Panc1 (cell line): ENCODE measurements at regions not wholly inside any gene's neighbourhood (a gene's known extent, or its start where the extent isn't known, plus 50 kb on each side); places are given as distances from the start of the nearest gene placed in this dataset.

ENCODE experiments used
- ATAC-seq: fragments of 200-7000 bp; cut with Tn5 transposase; 2 replicates; pipeline ENCODE4 v1.9.1; 2020; ENCODE audit warnings: mild to moderate bottlenecking, moderate library complexity
- BruUV-seq: library from RNA; stranded (reverse); fragments of 400-500 nt; replicated peaks from 2 replicates; lab custom pipeline; 2021; lab: Mats Ljungman, UMichigan
- CTCF ChIA-PET: fragments of 300-600 bp; sonication (Branson Sonifier 250); formaldehyde crosslinking; loops from one replicate; lab custom pipeline; 2022; ENCODE audit warnings: antibody characterized with exemption; lab: Charles Lee
- POLR2A ChIA-PET: fragments of 300-600 bp; sonication (Branson Sonifier 250); formaldehyde crosslinking; loops from one replicate; lab custom pipeline; 2022; ENCODE audit warnings: antibody characterized with exemption; lab: Charles Lee
- DNase-seq: peaks from one replicate; pipeline ENCODE4 v3.0.0-alpha.2; 2010; ENCODE audit warnings: low read depth, low spot score
- H3K27ac ChIP-seq: 2 replicates; pipeline ENCODE4 v1.5.1; 2011; ENCODE audit warnings: mild to moderate bottlenecking, low read length, inconsistent platforms
- H3K27me3 ChIP-seq: fragments of 200-500 bp; sonication (Bioruptor generic); 2 replicates; pipeline ENCODE4 v1.6.0; 2014; ENCODE audit warnings: low read length, inconsistent platforms; ENCODE audit not compliant: control insufficient read depth, insufficient read depth
- H3K36me3 ChIP-seq: fragments of 200-500 bp; sonication (Bioruptor generic); 2 replicates; pipeline ENCODE4 v1.5.1; 2014; ENCODE audit warnings: inconsistent platforms, mild to moderate bottlenecking, low read length, moderate library complexity; ENCODE audit not compliant: control insufficient read depth, insufficient read depth
- H3K4me1 ChIP-seq: 2 replicates; pipeline ENCODE4 v1.5.1; 2011; ENCODE audit warnings: inconsistent platforms, mild to moderate bottlenecking, low read length, moderate library complexity; ENCODE audit not compliant: control insufficient read depth, insufficient read depth
- H3K4me3 ChIP-seq, 2 experiments: 2 replicates each; pipeline ENCODE4 v1.5.1; 2011 to 2012; ENCODE audit warnings: low read depth in 2 of 2, low read length in 2 of 2, mild to moderate bottlenecking in 2 of 2, inconsistent platforms in 1 of 2, moderate library complexity in 1 of 2
- H3K9me3 ChIP-seq: fragments of 200-500 bp; sonication (Bioruptor generic); 2 replicates; pipeline ENCODE4 v1.5.1; 2014; ENCODE audit warnings: low read depth, mild to moderate bottlenecking, inconsistent platforms, low read length, moderate library complexity; ENCODE audit not compliant: control insufficient read depth, insufficient read depth
- POLR2AphosphoS5 ChIP-seq: IDR thresholded peaks from 2 replicates; pipeline ENCODE4 v1.6.1; 2012; ENCODE audit warnings: mild to moderate bottlenecking, low read depth, low read length, moderate library complexity
- SIN3A ChIP-seq: IDR thresholded peaks from 2 replicates; pipeline ENCODE4 v1.6.1; 2012; ENCODE audit warnings: low read depth, mild to moderate bottlenecking, low read length, moderate library complexity, borderline replicate concordance; ENCODE audit not compliant: insufficient read depth
- TCF7L2 ChIP-seq: IDR thresholded peaks from 2 replicates; pipeline ENCODE4 v1.6.1; 2011; ENCODE audit warnings: mild to moderate bottlenecking, low read depth, low read length, inconsistent platforms
- in situ Hi-C: cut with HindIII; loops from 2 replicates; pipeline ENCODE4 v1.10.0; 2016; ENCODE audit warnings: low sequenced_read_pairs, low pct_unique_long_range_greater_than_20kb
- intact Hi-C: fragments of 100-400 bp; cut with micrococcal nuclease; formaldehyde crosslinking; loops from one replicate; pipeline ENCODE4 v1.10.0; 2022; ENCODE audit not compliant: unreplicated experiment
- TF ChIP-seq, protein P1 (sequence below), 2 experiments: IDR thresholded peaks; 2 replicates each; pipeline ENCODE4 v1.6.1; 2011 to 2012; ENCODE audit warnings: low read depth in 2 of 2, control low read depth in 1 of 2, low read length in 1 of 2, mild to moderate bottlenecking in 1 of 2, moderate library complexity in 1 of 2; ENCODE audit not compliant: insufficient read depth in 1 of 2
- TF ChIP-seq, protein P2 (sequence below): fragments of 450-650 bp; IDR thresholded peaks from 2 replicates; pipeline ENCODE4 v1.5.1; 2017; ENCODE audit warnings: mild to moderate bottlenecking

DNA sequence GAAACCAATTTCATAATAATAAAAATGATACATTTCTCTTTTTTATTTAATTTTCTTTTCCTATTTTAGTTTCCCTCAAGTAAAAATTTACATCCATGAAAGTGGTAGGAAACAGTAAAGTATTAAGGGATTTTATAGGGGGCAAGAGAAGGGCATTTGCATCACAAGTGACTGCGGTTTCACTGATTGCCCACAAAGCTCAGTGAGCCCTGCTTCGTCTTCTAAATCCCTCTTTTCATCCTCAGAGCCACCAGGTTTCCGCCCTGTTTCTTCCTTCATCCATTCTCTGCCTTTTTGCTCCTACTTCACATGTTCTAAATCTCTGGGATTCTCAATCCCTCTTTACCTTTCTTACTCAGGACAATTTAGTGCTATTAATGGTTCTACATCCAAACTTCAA is 491.4 kb downstream of the LRRC70 start:
- no peak for TF ChIP-seq TCF7L2
- no peak for TF ChIP-seq POLR2AphosphoS5
- TF ChIP-seq SIN3A = no peak
- TF ChIP-seq, protein P1, sequence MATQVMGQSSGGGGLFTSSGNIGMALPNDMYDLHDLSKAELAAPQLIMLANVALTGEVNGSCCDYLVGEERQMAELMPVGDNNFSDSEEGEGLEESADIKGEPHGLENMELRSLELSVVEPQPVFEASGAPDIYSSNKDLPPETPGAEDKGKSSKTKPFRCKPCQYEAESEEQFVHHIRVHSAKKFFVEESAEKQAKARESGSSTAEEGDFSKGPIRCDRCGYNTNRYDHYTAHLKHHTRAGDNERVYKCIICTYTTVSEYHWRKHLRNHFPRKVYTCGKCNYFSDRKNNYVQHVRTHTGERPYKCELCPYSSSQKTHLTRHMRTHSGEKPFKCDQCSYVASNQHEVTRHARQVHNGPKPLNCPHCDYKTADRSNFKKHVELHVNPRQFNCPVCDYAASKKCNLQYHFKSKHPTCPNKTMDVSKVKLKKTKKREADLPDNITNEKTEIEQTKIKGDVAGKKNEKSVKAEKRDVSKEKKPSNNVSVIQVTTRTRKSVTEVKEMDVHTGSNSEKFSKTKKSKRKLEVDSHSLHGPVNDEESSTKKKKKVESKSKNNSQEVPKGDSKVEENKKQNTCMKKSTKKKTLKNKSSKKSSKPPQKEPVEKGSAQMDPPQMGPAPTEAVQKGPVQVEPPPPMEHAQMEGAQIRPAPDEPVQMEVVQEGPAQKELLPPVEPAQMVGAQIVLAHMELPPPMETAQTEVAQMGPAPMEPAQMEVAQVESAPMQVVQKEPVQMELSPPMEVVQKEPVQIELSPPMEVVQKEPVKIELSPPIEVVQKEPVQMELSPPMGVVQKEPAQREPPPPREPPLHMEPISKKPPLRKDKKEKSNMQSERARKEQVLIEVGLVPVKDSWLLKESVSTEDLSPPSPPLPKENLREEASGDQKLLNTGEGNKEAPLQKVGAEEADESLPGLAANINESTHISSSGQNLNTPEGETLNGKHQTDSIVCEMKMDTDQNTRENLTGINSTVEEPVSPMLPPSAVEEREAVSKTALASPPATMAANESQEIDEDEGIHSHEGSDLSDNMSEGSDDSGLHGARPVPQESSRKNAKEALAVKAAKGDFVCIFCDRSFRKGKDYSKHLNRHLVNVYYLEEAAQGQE (IDR thresholded peaks at IDR 0.05; ENCODE audit: insufficient read depth in 1 of 2, low read depth in 2 of 2, low read length in 1 of 2) = no peak
- TF ChIP-seq, protein P2, sequence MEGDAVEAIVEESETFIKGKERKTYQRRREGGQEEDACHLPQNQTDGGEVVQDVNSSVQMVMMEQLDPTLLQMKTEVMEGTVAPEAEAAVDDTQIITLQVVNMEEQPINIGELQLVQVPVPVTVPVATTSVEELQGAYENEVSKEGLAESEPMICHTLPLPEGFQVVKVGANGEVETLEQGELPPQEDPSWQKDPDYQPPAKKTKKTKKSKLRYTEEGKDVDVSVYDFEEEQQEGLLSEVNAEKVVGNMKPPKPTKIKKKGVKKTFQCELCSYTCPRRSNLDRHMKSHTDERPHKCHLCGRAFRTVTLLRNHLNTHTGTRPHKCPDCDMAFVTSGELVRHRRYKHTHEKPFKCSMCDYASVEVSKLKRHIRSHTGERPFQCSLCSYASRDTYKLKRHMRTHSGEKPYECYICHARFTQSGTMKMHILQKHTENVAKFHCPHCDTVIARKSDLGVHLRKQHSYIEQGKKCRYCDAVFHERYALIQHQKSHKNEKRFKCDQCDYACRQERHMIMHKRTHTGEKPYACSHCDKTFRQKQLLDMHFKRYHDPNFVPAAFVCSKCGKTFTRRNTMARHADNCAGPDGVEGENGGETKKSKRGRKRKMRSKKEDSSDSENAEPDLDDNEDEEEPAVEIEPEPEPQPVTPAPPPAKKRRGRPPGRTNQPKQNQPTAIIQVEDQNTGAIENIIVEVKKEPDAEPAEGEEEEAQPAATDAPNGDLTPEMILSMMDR = no peak
- Histone ChIP-seq H3K27me3 (no peaks in the 10 kb centered on the region), H3K36me3 (no peaks in the 10 kb centered on the region), H3K4me1 (no peaks in the 10 kb centered on the region), H3K9me3 (no peaks in the 10 kb centered on the region), H3K27ac (no peak overlapping the region), H3K4me3 (no peak overlapping the region)
- ATAC-seq (no peak), DNase-seq (no peak)
- in situ Hi-C loops = no loop called here
- CTCF ChIA-PET = no interaction called here
- BruUV-seq = no TSS peak
- POLR2A ChIA-PET = no interaction called here
- intact Hi-C loops = no loop called here

DNA sequence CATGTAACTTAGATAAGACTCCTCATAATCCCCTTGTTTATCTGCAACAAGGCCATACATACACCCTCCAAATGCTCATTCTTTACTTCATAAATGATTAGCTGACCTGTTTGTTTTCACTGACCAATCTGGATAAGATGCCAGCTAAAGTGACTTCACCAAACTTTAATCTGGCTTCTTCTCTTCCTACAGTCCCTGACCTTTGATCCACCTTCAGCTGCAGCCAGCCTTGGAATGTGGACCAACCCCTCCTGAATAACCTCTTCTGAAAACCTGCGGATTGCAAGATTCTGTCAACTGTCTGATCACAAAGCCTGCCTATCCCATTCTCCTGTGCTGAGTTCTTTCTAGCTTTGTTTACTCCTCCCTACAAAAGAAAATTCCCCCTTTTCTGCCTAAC is 476.8 kb downstream of the LRRC70 start:
- no peaks in the 10 kb centered on the region for H3K9me3 ChIP-seq
- POLR2A ChIA-PET = no interaction called here
- no peaks in the 10 kb centered on the region for H3K36me3 ChIP-seq
- BruUV-seq = no TSS peak
- no peak overlapping the region for H3K27ac ChIP-seq
- in situ Hi-C loops = no loop called here
- no peaks in the 10 kb centered on the region for H3K4me1 ChIP-seq
- intact Hi-C loops = no loop called here
- no peak overlapping the region for H3K4me3 ChIP-seq
- TF ChIP-seq, protein P1 (IDR thresholded peaks at IDR 0.05; ENCODE audit: insufficient read depth in 1 of 2, low read depth in 2 of 2, low read length in 1 of 2) = no peak
- TF ChIP-seq POLR2AphosphoS5 = no peak
- no peak for TF ChIP-seq SIN3A
- TF ChIP-seq, protein P2 = no peak
- TF ChIP-seq TCF7L2 = no peak
- DNase-seq (no peak), ATAC-seq (no peak)
- H3K27me3 ChIP-seq = no peaks in the 10 kb centered on the region
- CTCF ChIA-PET = no interaction called here
